GM19238 (cell line): ENCODE measurements at regions not wholly inside any gene's neighbourhood (a gene's known extent, or its start where the extent isn't known, plus 50 kb on each side); places are given as distances from the start of the nearest gene placed in this dataset.
"Not testable (repeated sequence)": the region's sequence is repeated elsewhere in the genome, so short reads cannot be mapped to it uniquely, and the experiment has no call there.

ENCODE experiments used
- DNase-seq: peaks from one replicate; pipeline ENCODE4 v3.0.0; 2011; ENCODE audit warnings: low spot score; ENCODE audit not compliant: insufficient read length

- DNase-seq: no peak
Observed at GRCh38 chr6:106747139-106747538, 117.8 kb downstream of the QRSL1 start.

- no peak for DNase-seq
Observed at GRCh38 chr6:106746652-106747051, 117.3 kb downstream of the QRSL1 start.

GRCh38 chr6:106745824-106746582, 116.6 kb downstream of the QRSL1 start:
- no peak for DNase-seq

- no peak for DNase-seq
Observed at GRCh38 chr6:106745197-106745770, 115.9 kb downstream of the QRSL1 start.

GRCh38 chr6:106744781-106745180, 115.4 kb downstream of the QRSL1 start:
- DNase-seq: no peak

GRCh38 chr6:106744029-106744428, 114.7 kb downstream of the QRSL1 start:
- DNase-seq: not testable (repeated sequence)

GRCh38 chr6:106743612-106744011, 114.2 kb downstream of the QRSL1 start:
- DNase-seq: no peak

- DNase-seq: no peak
Observed at GRCh38 chr6:106740287-106740686, 110.9 kb downstream of the QRSL1 start.

- DNase-seq: no peak
Observed at GRCh38 chr6:106739387-106739786, 110.0 kb downstream of the QRSL1 start.

- no peak for DNase-seq
Observed at GRCh38 chr6:106736502-106736901, 107.1 kb downstream of the QRSL1 start.

GRCh38 chr6:106735828-106736227, 106.5 kb downstream of the QRSL1 start:
- no peak for DNase-seq

- DNase-seq: no peak
Observed at GRCh38 chr6:106735136-106735633, 105.8 kb downstream of the QRSL1 start.

GRCh38 chr6:106733386-106733785, 104.0 kb downstream of the QRSL1 start:
- DNase-seq: no peak

- no peak for DNase-seq
Observed at GRCh38 chr6:106732376-106732940, 103.1 kb downstream of the QRSL1 start.

- DNase-seq: no peak
Observed at GRCh38 chr6:106731843-106732160, 102.4 kb downstream of the QRSL1 start.

GRCh38 chr6:106731144-106731842, 101.9 kb downstream of the QRSL1 start:
- no peak for DNase-seq

- no peak for DNase-seq
Observed at GRCh38 chr6:106730718-106731117, 101.3 kb downstream of the QRSL1 start.

GRCh38 chr6:106730264-106730663, 100.9 kb downstream of the QRSL1 start:
- DNase-seq: no peak

GRCh38 chr6:106729841-106730240, 100.5 kb downstream of the QRSL1 start:
- DNase-seq: no peak

- no peak for DNase-seq
Observed at GRCh38 chr6:106728296-106728870, 99.0 kb downstream of the QRSL1 start.

GRCh38 chr6:106727480-106728149, 98.2 kb downstream of the QRSL1 start:
- no peak for DNase-seq
